ENCODE measurements at regions not wholly inside any gene's neighbourhood (a gene's known extent, or its start where the extent isn't known, plus 50 kb on each side); places are given as distances from the start of the nearest gene placed in this dataset.

- no peak for TF ChIP-seq CTCF (IDR thresholded peaks at IDR 0.05; ENCODE audit: insufficient read depth, missing control alignments)
- DNase-seq (ENCODE audit: insufficient read length, low spot score) (no peak), FAIRE-seq (no peak)
These were observed 287.5 kb upstream of the DAB1 start for GRCh38 chr1:57711326-57711725.

GRCh38 chr1:57707631-57708030, 283.8 kb upstream of the DAB1 start:
- no peak for DNase-seq (ENCODE audit: insufficient read length, low spot score)
- TF ChIP-seq CTCF (IDR thresholded peaks at IDR 0.05; ENCODE audit: insufficient read depth, missing control alignments), result no peak
- no peak for FAIRE-seq

DNA sequence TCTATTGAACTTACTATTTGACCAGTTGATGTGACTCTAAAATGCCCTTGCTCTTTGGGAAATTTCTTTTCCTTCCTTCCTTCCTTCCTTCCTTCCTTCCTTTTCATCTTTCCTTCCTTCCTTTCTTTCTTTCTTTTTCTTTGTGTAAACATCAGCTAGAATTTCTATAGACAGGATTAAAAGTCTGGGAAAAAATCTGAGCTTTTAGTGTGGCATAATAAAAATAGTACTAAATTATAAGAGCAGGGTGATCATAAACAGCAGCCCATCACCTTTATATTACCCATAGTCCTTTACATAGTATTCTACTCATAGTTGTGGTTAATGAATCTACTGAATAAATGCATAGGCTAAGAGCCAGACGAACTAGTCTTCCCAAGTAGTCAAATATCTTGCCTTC, 281.0 kb upstream of the DAB1 start:
- DNase-seq (ENCODE audit: insufficient read length, low spot score), result no peak
- FAIRE-seq, result no peak
- TF ChIP-seq CTCF (IDR thresholded peaks at IDR 0.05; ENCODE audit: insufficient read depth, missing control alignments), result no peak

- DNase-seq (ENCODE audit: insufficient read length, low spot score) (no peak), FAIRE-seq (no peak)
- TF ChIP-seq CTCF (IDR thresholded peaks at IDR 0.05; ENCODE audit: insufficient read depth, missing control alignments), result no peak
These were observed 280.4 kb upstream of the DAB1 start for GRCh38 chr1:57704231-57704630.

GRCh38 chr1:57696904-57697303, 273.0 kb upstream of the DAB1 start:
- DNase-seq (ENCODE audit: insufficient read length, low spot score) (no peak), FAIRE-seq (no peak)
- TF ChIP-seq CTCF (IDR thresholded peaks at IDR 0.05; ENCODE audit: insufficient read depth, missing control alignments), result no peak

DNA sequence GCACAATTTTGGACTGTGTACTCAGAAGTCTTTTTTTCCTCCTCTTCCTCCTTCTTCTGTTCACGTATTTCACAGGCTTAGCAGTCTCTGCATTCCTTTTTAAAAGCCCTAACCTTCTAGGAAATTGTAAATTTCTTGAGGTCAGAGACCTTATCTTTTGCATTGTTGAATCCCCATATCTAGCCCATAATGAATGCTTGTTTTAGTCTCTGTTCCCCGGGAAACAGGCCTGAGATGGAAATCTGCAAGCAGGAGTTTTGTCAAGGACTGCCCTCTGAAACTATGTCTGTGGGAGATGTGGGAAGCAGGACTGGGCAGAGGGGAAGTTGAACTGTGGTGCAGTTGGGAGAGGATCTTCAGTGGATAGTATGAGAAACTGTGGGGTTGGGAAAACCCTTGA, 272.2 kb upstream of the DAB1 start:
- no peak for DNase-seq (ENCODE audit: insufficient read length, low spot score)
- no peak for FAIRE-seq
- no peak for TF ChIP-seq CTCF (IDR thresholded peaks at IDR 0.05; ENCODE audit: insufficient read depth, missing control alignments)

- FAIRE-seq (no peak), DNase-seq (ENCODE audit: insufficient read length, low spot score) (no peak)
These were observed 262.4 kb upstream of the DAB1 start for GRCh38 chr1:57686306-57686705.

More at GRCh38 chr1:57686306-57686705, 262.4 kb upstream of the DAB1 start:
- TF ChIP-seq CTCF (IDR thresholded peaks at IDR 0.05; ENCODE audit: insufficient read depth, missing control alignments), result no peak

Data from D721Med (cell line).